ENCODE measurements at regions not wholly inside any gene's neighbourhood (a gene's known extent, or its start where the extent isn't known, plus 50 kb on each side); places are given as distances from the start of the nearest gene placed in this dataset.

DNA sequence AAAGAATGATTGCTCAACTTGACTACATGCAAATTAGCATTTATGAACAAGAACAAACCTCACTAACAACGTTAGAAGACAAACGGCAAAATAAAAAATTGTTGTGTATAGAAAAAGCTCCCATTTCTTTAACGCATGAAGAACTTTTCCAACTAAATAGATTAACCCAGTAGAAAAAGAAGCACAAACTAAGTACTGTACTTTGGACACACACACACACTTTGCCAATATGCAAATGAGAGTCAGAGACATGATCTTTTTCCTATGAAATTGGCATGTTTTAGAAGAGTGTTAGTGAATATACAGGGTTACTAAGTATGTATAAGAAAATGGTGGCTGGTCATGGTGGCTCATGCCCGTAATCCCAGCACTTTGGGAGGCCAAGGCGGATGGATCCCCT, 355.6 kb downstream of the SH2D4B start:
- in situ Hi-C loops (cut with MboI; ENCODE audit: low sequenced_read_pairs) (no loop called here), intact Hi-C loops (cut with micrococcal nuclease) (no loop called here), dilution Hi-C loops (cut with HindIII; ENCODE audit: low sequenced_read_pairs, unreplicated experiment) (no loop called here)
- H3K14ac ChIP-seq (replicated peaks; ENCODE audit: low read depth, low read length) = no peak overlapping the region
- no peak overlapping the region for H2BK5ac ChIP-seq (ENCODE audit: low read depth, low read length, poor library complexity, severe bottlenecking)
- H3K4me3 ChIP-seq (ENCODE audit: insufficient read depth, low read depth, low read length) = no peak overlapping the region
- H3K4me1 ChIP-seq (ENCODE audit: control insufficient read depth, insufficient read depth, low read length) = no peaks in the 10 kb centered on the region
- H2BK120ac ChIP-seq (ENCODE audit: low read depth, low read length) = no peak overlapping the region
- no peaks in the 10 kb centered on the region for H4K20me1 ChIP-seq (ENCODE audit: insufficient read depth, low read length)
- no peak overlapping the region for H2AK5ac ChIP-seq (ENCODE audit: low read depth, low read length)
- H3K4ac ChIP-seq (ENCODE audit: low read depth, low read length) = no peak overlapping the region
- H4K91ac ChIP-seq (ENCODE audit: insufficient read depth, low read depth, low read length) = no peak overlapping the region
- no peak overlapping the region for H3K4me2 ChIP-seq (ENCODE audit: low read depth, low read length)
- H3K18ac ChIP-seq (ENCODE audit: low read depth, low read length) = no peak overlapping the region
- no peak overlapping the region for H2AK9ac ChIP-seq (replicated peaks; ENCODE audit: low read depth, low read length, poor library complexity)
- H3K9me1 ChIP-seq (ENCODE audit: insufficient read depth, low read length) = no peaks in the 10 kb centered on the region
- peaks cover 17% of the 10 kb centered on the region for H3K9me3 ChIP-seq (ENCODE audit: control insufficient read depth, insufficient read depth, low read length)
- H3K27me3 ChIP-seq (ENCODE audit: control insufficient read depth, insufficient read depth, low read length) = no peaks in the 10 kb centered on the region
- no peak overlapping the region for H2AFZ ChIP-seq (replicated peaks; ENCODE audit: low read length, poor library complexity)
- no peak overlapping the region for H2BK15ac ChIP-seq (ENCODE audit: low read depth, low read length)
- no peak overlapping the region for H3K27ac ChIP-seq (ENCODE audit: insufficient read depth, low read length)
- no TSS peak for BruUV-seq (replicated peaks)
- no peak overlapping the region for H4K5ac ChIP-seq (ENCODE audit: low read depth, low read length)
- no peak for ATAC-seq (ENCODE audit: low read depth)
- no peak overlapping the region for H2BK20ac ChIP-seq (ENCODE audit: low read depth, low read length)
- H4K8ac ChIP-seq (ENCODE audit: low read depth in 2 of 2, low read length in 2 of 2) = no peak overlapping the region
- H3K23ac ChIP-seq (ENCODE audit: low read depth, low read length) = no peak overlapping the region
- H3K9ac ChIP-seq (ENCODE audit: low read depth, low read length) = no peak overlapping the region
- H3K79me1 ChIP-seq (ENCODE audit: low read depth in 1 of 2, low read length in 2 of 2) = no peaks in the 10 kb centered on the region
- H3K36me3 ChIP-seq (ENCODE audit: control insufficient read depth, insufficient read depth, low read length) = no peaks in the 10 kb centered on the region
- H3K56ac ChIP-seq (ENCODE audit: extremely low read depth, insufficient read depth, low read length) = no peak overlapping the region
- WGBS, 2 experiments (ENCODE audit: extremely low coverage in 2 of 2, insufficient read length in 1 of 2) = no CpG with 5 or more reads among the region's 5 CpGs
- CTCF ChIA-PET = no interaction called here
- POLR2A ChIA-PET (ENCODE audit: unreplicated experiment) = no interaction called here
- DNase-seq = no peak
- TF ChIP-seq RCOR1 (IDR thresholded peaks at IDR 0.05; ENCODE audit: insufficient replicate concordance, low read length) (no peak), NFE2L2 (IDR thresholded peaks at IDR 0.05; ENCODE audit: low read depth, low read length) (no peak), CHD1 (IDR thresholded peaks at IDR 0.05; ENCODE audit: low read depth, low read length) (no peak), MAZ (IDR thresholded peaks at IDR 0.05; ENCODE audit: borderline replicate concordance, low read depth, low read length) (no peak), MAFK (IDR thresholded peaks at IDR 0.05; ENCODE audit: low read depth, low read length) (no peak), RFX5 (IDR thresholded peaks at IDR 0.05; ENCODE audit: low read depth, low read length) (no peak)
- TF ChIP-seq, protein P1, sequence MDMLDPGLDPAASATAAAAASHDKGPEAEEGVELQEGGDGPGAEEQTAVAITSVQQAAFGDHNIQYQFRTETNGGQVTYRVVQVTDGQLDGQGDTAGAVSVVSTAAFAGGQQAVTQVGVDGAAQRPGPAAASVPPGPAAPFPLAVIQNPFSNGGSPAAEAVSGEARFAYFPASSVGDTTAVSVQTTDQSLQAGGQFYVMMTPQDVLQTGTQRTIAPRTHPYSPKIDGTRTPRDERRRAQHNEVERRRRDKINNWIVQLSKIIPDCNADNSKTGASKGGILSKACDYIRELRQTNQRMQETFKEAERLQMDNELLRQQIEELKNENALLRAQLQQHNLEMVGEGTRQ (IDR thresholded peaks at IDR 0.05; ENCODE audit: low read depth, low read length) = no peak

Measured in IMR-90 (cell line).